ENCODE measurements at regions not wholly inside any gene's neighbourhood (a gene's known extent, or its start where the extent isn't known, plus 50 kb on each side); places are given as distances from the start of the nearest gene placed in this dataset.

DNA sequence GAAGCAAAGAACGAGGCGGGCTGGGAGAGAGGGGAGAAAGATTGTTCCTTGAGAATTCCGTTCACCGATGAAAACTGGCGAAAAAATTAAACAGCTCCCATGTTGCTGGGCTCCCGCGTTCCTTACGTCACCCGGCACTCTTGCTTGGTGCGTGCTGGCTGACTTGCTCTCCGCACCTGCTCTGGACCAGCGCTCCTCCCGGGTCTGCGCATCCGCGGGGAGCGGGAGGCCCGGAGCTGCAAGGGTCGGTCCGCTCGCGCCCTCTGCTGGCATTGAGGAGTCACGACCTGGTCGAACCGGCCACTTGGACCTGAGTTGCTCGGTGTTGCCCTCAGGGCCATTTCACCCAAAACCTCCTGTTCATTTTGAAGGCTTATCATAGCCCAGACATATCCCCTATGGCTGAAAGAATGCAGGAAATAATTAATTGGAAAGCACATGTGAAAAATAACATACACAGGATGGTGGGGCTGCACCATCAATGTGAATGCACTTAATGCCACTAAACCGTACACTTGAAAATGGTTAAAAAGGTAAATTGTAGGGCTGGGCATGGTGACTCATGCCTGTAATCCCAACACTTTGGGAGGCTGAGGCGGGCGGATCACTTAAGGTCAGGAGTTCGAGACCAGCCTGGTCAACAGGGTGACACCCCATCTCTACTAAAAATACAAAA lies 98.9 kb upstream of the BACE2 start:
- no peak overlapping the region for H3K4me3 ChIP-seq (ENCODE audit: low read length)
- DNase-seq (ENCODE audit: low read depth), result peak; percentile 75
- TF ChIP-seq, protein P1, sequence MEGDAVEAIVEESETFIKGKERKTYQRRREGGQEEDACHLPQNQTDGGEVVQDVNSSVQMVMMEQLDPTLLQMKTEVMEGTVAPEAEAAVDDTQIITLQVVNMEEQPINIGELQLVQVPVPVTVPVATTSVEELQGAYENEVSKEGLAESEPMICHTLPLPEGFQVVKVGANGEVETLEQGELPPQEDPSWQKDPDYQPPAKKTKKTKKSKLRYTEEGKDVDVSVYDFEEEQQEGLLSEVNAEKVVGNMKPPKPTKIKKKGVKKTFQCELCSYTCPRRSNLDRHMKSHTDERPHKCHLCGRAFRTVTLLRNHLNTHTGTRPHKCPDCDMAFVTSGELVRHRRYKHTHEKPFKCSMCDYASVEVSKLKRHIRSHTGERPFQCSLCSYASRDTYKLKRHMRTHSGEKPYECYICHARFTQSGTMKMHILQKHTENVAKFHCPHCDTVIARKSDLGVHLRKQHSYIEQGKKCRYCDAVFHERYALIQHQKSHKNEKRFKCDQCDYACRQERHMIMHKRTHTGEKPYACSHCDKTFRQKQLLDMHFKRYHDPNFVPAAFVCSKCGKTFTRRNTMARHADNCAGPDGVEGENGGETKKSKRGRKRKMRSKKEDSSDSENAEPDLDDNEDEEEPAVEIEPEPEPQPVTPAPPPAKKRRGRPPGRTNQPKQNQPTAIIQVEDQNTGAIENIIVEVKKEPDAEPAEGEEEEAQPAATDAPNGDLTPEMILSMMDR (IDR thresholded peaks at IDR 0.05; ENCODE audit: insufficient read depth, low read depth, low read length, missing control alignments), result peak; percentile 86

DNA sequence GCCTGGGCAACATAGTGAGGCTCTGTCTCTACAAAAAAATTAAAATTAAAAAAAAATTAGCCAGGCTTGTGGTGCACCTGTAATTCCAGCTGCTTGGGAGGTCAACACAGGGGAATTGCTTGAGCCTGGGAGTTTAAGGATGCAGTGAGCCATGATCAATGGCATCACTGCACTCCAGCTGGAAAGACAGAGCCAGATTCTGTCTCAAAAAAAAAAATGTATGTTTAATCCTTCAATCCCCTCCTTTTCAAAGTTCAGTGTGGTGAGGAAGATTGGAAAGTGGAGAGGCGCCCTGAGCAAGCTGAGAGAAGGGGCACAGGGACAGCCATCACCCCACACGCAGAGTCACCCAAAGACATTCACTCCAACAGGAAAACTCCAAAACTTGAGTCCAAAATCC lies 97.7 kb upstream of the BACE2 start:
- no peak for DNase-seq (ENCODE audit: low read depth)
- TF ChIP-seq, protein P1 (IDR thresholded peaks at IDR 0.05; ENCODE audit: insufficient read depth, low read depth, low read length, missing control alignments), result no peak
- no peak overlapping the region for H3K4me3 ChIP-seq (ENCODE audit: low read length)

DNA sequence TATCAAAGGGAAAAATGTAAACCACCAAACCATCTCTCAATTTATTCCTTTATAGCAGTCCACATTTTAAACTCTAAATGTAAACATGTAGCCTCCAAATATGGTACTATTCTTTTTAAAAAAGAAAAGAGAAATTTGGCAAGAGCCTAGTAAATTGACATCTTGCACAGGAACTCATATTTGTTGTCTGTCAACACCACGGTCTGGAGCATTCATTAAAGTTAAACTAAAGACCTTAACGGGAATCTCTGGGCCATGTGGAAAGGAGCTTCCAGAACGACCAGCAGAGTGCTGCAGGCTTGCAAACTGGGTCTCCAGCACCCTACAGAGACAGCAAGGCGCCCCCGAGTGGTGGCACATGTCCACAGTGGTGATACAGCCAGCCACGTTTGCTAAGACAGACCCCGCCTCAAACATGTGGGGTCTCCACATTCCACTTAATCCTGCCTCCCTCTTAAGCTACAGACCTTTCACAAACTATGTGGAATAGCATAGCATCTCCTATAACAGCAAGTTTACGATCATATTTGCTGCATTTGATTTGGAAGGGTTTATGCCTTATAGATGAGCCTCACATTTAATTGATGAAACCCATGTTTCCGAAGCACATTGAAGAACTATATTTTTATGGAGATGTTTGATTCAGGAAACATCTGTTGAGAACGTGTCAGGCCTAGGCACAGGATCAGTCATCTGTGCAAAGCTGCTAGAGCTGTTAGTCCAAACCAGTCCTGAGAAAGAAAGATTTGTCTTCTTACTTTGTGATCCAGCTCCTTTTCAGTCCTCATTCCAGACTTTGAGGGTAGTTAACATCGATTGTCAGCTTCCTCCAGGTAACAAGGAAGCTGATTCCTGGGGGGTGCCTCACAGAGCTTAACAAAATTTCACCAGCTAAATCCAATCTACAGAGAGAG lies 96.4 kb upstream of the BACE2 start:
- H3K4me3 ChIP-seq (ENCODE audit: low read length), result no peak overlapping the region
- TF ChIP-seq, protein P1 (IDR thresholded peaks at IDR 0.05; ENCODE audit: insufficient read depth, low read depth, low read length, missing control alignments), result peak; percentile 16
- no peak for DNase-seq (ENCODE audit: low read depth)

DNA sequence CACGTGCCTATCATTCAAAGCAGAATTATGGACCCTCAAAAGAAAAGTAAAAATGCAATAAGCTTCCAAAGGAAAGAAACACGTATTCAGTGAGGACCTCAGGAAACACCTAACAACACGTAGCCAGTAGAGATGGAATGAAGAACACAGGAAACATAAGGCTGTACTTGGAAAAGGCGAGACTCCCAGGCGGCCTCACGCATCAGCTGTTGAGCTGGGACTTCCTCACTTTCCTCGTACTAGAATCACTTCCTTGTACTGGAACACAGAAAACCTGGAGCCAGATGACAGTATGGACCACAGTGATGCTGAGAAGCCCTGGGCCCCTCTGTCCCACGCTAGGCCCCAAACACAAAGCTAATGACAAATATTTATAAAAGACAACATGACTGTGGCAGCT lies 94.4 kb upstream of the BACE2 start:
- TF ChIP-seq, protein P1 (IDR thresholded peaks at IDR 0.05; ENCODE audit: insufficient read depth, low read depth, low read length, missing control alignments), result no peak
- no peak for DNase-seq (ENCODE audit: low read depth)
- H3K4me3 ChIP-seq (ENCODE audit: low read length), result no peak overlapping the region

DNA sequence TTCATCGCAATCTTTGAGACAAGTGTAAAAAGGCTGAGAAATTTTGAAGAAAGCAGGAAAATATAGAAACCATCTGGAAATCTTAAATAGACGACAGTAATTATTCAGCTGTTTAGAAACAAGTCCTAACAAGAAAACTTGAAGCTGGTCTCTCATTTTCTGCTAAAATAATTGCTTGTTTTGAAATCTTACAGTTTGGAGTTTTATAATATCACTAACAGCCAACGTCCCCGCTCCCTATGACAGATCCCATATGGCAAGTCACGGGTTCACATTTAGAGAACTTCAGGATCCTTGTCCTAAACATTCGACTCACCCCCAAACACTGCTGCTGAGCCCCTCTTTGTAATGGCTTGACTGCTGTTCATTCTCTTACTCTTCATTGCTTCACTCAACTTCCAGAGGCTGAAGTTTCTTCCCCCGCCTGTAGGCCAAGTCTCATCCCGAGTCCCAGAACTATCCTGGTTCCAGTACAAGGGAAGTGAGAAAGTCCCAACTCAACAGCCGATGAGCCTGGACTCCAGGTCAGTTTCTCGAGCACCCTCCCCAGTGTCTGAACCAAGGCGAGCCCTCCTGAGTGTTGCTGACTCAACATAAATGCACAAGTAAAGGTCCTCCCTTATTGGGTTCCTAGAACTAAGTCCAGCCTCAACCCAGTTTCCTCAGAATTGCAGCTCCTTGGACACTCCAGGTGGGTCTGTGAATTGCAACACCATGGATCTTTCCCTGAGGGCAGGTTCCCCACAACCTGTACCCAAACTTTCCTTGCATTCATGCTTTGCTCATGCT lies 93.4 kb upstream of the BACE2 start:
- TF ChIP-seq, protein P1 (IDR thresholded peaks at IDR 0.05; ENCODE audit: insufficient read depth, low read depth, low read length, missing control alignments), result no peak
- DNase-seq (ENCODE audit: low read depth), result no peak
- no peak overlapping the region for H3K4me3 ChIP-seq (ENCODE audit: low read length)

DNA sequence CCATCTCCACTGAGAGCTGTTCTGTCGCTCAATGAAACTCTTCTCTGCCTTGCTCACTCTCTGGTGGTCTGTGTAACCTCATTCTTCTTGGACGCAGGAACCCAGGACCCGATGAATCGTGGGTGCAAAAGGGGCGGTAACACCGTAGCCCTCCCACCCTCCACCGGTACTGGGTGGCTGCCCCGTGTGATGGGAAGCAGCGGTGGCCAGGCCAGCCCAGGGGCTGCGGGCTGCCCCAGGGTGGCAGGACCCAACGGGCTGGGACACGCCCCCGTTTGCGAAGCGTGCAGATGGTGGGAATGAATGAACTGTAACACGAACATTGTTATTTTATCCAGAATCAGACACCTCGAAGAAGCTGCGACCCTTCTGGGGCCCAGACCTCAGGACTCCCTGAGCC lies 92.3 kb upstream of the BACE2 start:
- no peak overlapping the region for H3K4me3 ChIP-seq (ENCODE audit: low read length)
- no peak for DNase-seq (ENCODE audit: low read depth)
- TF ChIP-seq, protein P1 (IDR thresholded peaks at IDR 0.05; ENCODE audit: insufficient read depth, low read depth, low read length, missing control alignments), result no peak
